ENCODE measurements at regions not wholly inside any gene's neighbourhood (a gene's known extent, or its start where the extent isn't known, plus 50 kb on each side); places are given as distances from the start of the nearest gene placed in this dataset.

- H3K4me3 ChIP-seq (ENCODE audit: control insufficient read depth, low read depth, low read length), result no peak overlapping the region
- no peak for TF ChIP-seq CTCF (conservative IDR thresholded peaks at IDR 0.05; ENCODE audit: control insufficient read depth, insufficient read depth, low read depth, low read length)
- DNase-seq (ENCODE audit: low read depth), result no peak
Measured at GRCh38 chr17:36855459-36855858, 81.8 kb upstream of the LHX1 start.

GRCh38 chr17:36856222-36856621 lies 81.1 kb upstream of the LHX1 start:
- no peak for DNase-seq (ENCODE audit: low read depth)
- TF ChIP-seq CTCF (conservative IDR thresholded peaks at IDR 0.05; ENCODE audit: control insufficient read depth, insufficient read depth, low read depth, low read length), result no peak
- H3K4me3 ChIP-seq (ENCODE audit: control insufficient read depth, low read depth, low read length), result no peak overlapping the region

GRCh38 chr17:36856903-36857381 lies 80.3 kb upstream of the LHX1 start:
- no peak for DNase-seq (ENCODE audit: low read depth)
- H3K4me3 ChIP-seq (ENCODE audit: control insufficient read depth, low read depth, low read length), result no peak overlapping the region
- TF ChIP-seq CTCF (conservative IDR thresholded peaks at IDR 0.05; ENCODE audit: control insufficient read depth, insufficient read depth, low read depth, low read length), result no peak

- DNase-seq (ENCODE audit: low read depth), result no peak
- TF ChIP-seq CTCF (conservative IDR thresholded peaks at IDR 0.05; ENCODE audit: control insufficient read depth, insufficient read depth, low read depth, low read length), result no peak
- no peak overlapping the region for H3K4me3 ChIP-seq (ENCODE audit: control insufficient read depth, low read depth, low read length)
Measured at GRCh38 chr17:36857698-36858097, 79.6 kb upstream of the LHX1 start.

GRCh38 chr17:36858119-36859002 lies 78.9 kb upstream of the LHX1 start:
- no peak for DNase-seq (ENCODE audit: low read depth)
- TF ChIP-seq CTCF (conservative IDR thresholded peaks at IDR 0.05; ENCODE audit: control insufficient read depth, insufficient read depth, low read depth, low read length), result no peak
- no peak overlapping the region for H3K4me3 ChIP-seq (ENCODE audit: control insufficient read depth, low read depth, low read length)

- TF ChIP-seq CTCF (conservative IDR thresholded peaks at IDR 0.05; ENCODE audit: control insufficient read depth, insufficient read depth, low read depth, low read length), result no peak
- no peak overlapping the region for H3K4me3 ChIP-seq (ENCODE audit: control insufficient read depth, low read depth, low read length)
- DNase-seq (ENCODE audit: low read depth), result no peak
Measured at GRCh38 chr17:36859003-36859300, 78.3 kb upstream of the LHX1 start.

All from fibroblast of mammary gland (primary cell).